SK-N-SH treated with all-trans-retinoic acid at 6 μM for 48 hours (cell line): ENCODE measurements at regions not wholly inside any gene's neighbourhood (a gene's known extent, or its start where the extent isn't known, plus 50 kb on each side); places are given as distances from the start of the nearest gene placed in this dataset.

Experiments
- ATAC-seq: fragments of 200-7000 bp; cut with Tn5 transposase; 3 replicates; pipeline ENCODE4 v1.9.1; 2020; ENCODE audit warnings: mild to moderate bottlenecking, moderate library complexity
- ESRRG ChIP-seq: fragments of 250-450 bp; sonication (Bioruptor Pico); IDR thresholded peaks from 2 replicates; pipeline ENCODE4 v1.6.1; 2021; ENCODE audit warnings: mild to moderate bottlenecking
- GLIS3 ChIP-seq: fragments of 250-450 bp; sonication (Bioruptor Pico); IDR thresholded peaks from 2 replicates; pipeline ENCODE4 v1.5.0; 2020; ENCODE audit warnings: mild to moderate bottlenecking, moderate library complexity
- OSR1 ChIP-seq: fragments of 250-450 bp; sonication (Bioruptor Pico); IDR thresholded peaks from 2 replicates; pipeline ENCODE4 v1.8.0; 2022; ENCODE audit warnings: moderate library complexity, mild to moderate bottlenecking, inconsistent platforms
- PPARA ChIP-seq: fragments of 250-450 bp; sonication (Bioruptor Pico); IDR thresholded peaks from 2 replicates; pipeline ENCODE4 v1.5.0; 2020; ENCODE audit warnings: mild to moderate bottlenecking, borderline replicate concordance
- RARB ChIP-seq: fragments of 250-450 bp; sonication (Bioruptor Pico); IDR thresholded peaks from 2 replicates; pipeline ENCODE4 v1.8.0; 2021; ENCODE audit warnings: mild to moderate bottlenecking, moderate library complexity
- TCF4 ChIP-seq: fragments of 250-450 bp; sonication (Bioruptor Pico); IDR thresholded peaks from 2 replicates; pipeline ENCODE4 v1.8.0; 2021; ENCODE audit warnings: mild to moderate bottlenecking, moderate library complexity, borderline replicate concordance
- ZC3H10 ChIP-seq: fragments of 250-450 bp; sonication (Bioruptor Pico); IDR thresholded peaks from 2 replicates; pipeline ENCODE4 v1.5.1; 2021; ENCODE audit warnings: mild to moderate bottlenecking, moderate library complexity
- ZFP3 ChIP-seq: fragments of 250-450 bp; sonication (Bioruptor Pico); IDR thresholded peaks from 2 replicates; pipeline ENCODE4 v1.5.0; 2020; ENCODE audit warnings: mild to moderate bottlenecking, moderate library complexity
- ZFP30 ChIP-seq: fragments of 450-650 bp; formaldehyde crosslinking; IDR thresholded peaks from 2 replicates; pipeline ENCODE4 v1.5.0; 2022; ENCODE audit warnings: mild to moderate bottlenecking, moderate library complexity
- ZNF565 ChIP-seq: fragments of 450-650 bp; formaldehyde crosslinking; conservative IDR thresholded peaks from 2 replicates; pipeline ENCODE4 v1.5.0; 2020; ENCODE audit warnings: low read depth, mild to moderate bottlenecking, moderate library complexity
- ZNF70 ChIP-seq: fragments of 450-650 bp; formaldehyde crosslinking; IDR thresholded peaks from 2 replicates; pipeline ENCODE4 v1.5.0; 2020; ENCODE audit warnings: mild to moderate bottlenecking, moderate library complexity
- ZNF8 ChIP-seq: fragments of 450-650 bp; formaldehyde crosslinking; IDR thresholded peaks from 2 replicates; pipeline ENCODE4 v1.5.0; 2020; ENCODE audit warnings: mild to moderate bottlenecking, moderate library complexity
- TF ChIP-seq, protein P1 (sequence below): fragments of 250-450 bp; sonication (Bioruptor Pico); IDR thresholded peaks from 2 replicates; pipeline ENCODE4 v1.5.1; 2020; ENCODE audit warnings: low read depth, mild to moderate bottlenecking, moderate library complexity
- TF ChIP-seq, protein P2 (sequence below): fragments of 250-450 bp; sonication (Bioruptor Pico); IDR thresholded peaks from 2 replicates; pipeline ENCODE4 v1.8.0; 2021; ENCODE audit warnings: low read depth, mild to moderate bottlenecking, moderate library complexity, borderline replicate concordance
- TF ChIP-seq, protein P3 (sequence below): fragments of 250-450 bp; sonication (Bioruptor Pico); IDR thresholded peaks from 2 replicates; pipeline ENCODE4 v1.5.1; 2021; ENCODE audit warnings: mild to moderate bottlenecking, moderate library complexity
- TF ChIP-seq, protein P4 (sequence below): fragments of 250-450 bp; sonication (Bioruptor Pico); IDR thresholded peaks from 2 replicates; pipeline ENCODE4 v1.8.0; 2020; ENCODE audit warnings: mild to moderate bottlenecking, moderate library complexity, borderline replicate concordance
- TF ChIP-seq, protein P5 (sequence below): fragments of 250-450 bp; sonication (Bioruptor Pico); IDR thresholded peaks from 2 replicates; pipeline ENCODE4 v1.5.0; 2020; ENCODE audit warnings: mild to moderate bottlenecking, moderate library complexity

DNA sequence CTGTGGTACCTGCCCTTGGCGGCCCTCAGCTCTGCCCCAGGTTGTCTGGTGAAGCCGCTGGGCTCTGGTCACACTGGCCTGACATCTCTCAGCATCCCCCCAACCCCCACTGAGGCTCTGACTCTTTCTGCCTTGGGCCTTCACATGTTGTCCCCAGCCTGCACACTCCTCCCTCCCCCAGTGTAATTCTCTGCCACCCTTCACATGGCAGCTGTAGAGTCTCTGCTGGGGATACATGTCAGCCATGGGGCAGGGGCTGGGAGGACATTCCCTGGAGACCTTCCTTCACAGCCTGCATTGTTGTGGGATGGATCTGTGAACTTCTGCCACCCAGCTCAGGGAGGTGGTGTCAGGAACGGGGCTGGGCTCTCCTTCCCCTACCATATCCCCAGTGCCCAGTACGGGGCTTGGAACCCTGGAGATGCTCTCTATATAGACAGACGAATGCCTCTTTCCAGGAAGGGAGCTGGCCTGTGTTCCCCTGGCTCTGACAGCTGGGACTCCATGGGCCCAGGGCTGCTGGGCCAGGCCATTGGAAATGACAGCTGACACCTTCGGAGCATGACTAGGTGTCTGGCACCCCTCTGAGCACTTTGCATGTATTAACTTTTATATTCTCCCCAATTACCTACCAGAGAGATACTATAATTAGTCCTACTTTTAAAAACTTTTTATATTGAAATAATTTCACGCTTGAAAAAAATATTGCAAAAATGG is 151.5 kb downstream of the INHBB start (continued):
- no peak for TF ChIP-seq ZFP3 (CRISPR knock-in tag)
- TF ChIP-seq RARB (CRISPR knock-in tag): no peak
- no peak for TF ChIP-seq ZNF565 (CRISPR knock-in tag)

DNA sequence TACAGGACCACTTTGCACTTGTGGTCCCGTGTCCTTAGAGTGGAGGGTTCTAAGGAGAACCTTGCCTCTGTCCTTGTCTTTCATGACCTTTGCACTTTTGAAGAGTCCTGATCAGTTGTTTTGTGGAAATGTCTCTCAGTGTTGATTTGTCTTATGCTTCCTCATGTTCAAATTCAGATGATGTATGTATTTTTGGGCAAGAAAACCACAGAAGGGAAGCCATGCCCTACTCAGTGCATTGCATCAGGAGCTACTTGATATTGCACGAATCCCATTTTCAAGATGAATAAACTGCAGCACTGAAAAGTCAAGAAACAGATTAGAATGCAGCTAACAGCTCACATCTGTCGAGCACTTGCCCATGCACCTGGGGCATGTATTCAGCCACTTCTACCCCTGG is 152.2 kb downstream of the INHBB start:
- ATAC-seq: no peak
- TF ChIP-seq, protein P1, sequence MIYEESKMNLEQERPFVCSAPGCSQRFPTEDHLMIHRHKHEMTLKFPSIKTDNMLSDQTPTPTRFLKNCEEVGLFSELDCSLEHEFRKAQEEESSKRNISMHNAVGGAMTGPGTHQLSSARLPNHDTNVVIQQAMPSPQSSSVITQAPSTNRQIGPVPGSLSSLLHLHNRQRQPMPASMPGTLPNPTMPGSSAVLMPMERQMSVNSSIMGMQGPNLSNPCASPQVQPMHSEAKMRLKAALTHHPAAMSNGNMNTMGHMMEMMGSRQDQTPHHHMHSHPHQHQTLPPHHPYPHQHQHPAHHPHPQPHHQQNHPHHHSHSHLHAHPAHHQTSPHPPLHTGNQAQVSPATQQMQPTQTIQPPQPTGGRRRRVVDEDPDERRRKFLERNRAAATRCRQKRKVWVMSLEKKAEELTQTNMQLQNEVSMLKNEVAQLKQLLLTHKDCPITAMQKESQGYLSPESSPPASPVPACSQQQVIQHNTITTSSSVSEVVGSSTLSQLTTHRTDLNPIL (CRISPR knock-in tag): no peak
- TF ChIP-seq, protein P2, sequence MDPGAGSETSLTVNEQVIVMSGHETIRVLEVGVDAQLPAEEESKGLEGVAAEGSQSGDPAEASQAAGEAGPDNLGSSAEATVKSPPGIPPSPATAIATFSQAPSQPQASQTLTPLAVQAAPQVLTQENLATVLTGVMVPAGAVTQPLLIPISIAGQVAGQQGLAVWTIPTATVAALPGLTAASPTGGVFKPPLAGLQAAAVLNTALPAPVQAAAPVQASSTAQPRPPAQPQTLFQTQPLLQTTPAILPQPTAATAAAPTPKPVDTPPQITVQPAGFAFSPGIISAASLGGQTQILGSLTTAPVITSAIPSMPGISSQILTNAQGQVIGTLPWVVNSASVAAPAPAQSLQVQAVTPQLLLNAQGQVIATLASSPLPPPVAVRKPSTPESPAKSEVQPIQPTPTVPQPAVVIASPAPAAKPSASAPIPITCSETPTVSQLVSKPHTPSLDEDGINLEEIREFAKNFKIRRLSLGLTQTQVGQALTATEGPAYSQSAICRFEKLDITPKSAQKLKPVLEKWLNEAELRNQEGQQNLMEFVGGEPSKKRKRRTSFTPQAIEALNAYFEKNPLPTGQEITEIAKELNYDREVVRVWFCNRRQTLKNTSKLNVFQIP: no peak
- TF ChIP-seq, protein P3, sequence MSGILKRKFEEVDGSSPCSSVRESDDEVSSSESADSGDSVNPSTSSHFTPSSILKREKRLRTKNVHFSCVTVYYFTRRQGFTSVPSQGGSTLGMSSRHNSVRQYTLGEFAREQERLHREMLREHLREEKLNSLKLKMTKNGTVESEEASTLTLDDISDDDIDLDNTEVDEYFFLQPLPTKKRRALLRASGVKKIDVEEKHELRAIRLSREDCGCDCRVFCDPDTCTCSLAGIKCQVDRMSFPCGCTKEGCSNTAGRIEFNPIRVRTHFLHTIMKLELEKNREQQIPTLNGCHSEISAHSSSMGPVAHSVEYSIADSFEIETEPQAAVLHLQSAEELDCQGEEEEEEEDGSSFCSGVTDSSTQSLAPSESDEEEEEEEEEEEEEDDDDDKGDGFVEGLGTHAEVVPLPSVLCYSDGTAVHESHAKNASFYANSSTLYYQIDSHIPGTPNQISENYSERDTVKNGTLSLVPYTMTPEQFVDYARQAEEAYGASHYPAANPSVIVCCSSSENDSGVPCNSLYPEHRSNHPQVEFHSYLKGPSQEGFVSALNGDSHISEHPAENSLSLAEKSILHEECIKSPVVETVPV: no peak
- no peak for TF ChIP-seq ZNF565 (CRISPR knock-in tag)
- no peak for TF ChIP-seq ZNF8 (CRISPR knock-in tag)
- no peak for TF ChIP-seq ZFP30 (CRISPR knock-in tag)
- no peak for TF ChIP-seq ZFP3 (CRISPR knock-in tag)

DNA sequence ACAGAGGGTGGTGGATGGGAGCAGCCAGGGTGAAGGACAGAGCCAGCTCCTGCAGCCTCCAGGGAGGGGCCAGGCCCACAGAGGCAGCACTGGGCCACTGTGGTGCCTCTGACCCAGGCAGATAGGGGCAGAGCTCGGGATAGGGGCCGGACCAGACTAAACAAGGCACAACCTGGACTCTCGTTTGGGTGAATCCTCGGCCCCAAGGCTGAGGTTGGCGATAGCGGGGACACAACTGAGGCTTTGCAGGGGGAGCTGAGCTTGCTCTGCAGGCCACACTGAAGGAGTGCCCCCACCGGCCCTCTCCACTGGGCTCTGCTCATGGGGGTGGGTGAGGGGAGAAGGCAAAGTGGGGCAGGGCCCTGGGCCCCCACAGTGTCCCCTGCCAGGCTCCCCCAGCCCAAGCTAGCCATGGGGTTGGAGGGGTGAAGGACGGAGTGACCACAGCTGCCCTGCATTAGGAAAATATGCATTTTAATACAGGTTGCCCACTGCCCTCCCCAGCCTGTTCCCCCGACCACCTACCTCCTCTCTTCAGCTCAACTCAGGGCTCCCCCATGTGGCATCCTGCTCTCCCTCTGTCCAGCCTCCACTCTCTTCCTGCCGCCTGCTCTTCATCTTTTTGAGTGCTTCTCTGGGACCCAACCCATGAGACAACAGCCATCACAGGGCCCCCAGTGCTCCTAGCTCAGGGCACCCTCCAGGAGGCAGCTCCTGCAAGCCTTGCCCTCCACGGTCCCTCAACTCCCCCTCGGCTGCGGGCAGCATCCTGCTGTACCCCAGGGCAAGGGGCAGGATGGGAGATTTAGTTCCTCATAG is 152.8 kb downstream of the INHBB start:
- no peak for TF ChIP-seq OSR1
- no peak for TF ChIP-seq ZNF70
- TF ChIP-seq ZC3H10 (CRISPR knock-in tag): no peak
- TF ChIP-seq, all 23 proteins: peak for 0
- no peak for ATAC-seq

DNA sequence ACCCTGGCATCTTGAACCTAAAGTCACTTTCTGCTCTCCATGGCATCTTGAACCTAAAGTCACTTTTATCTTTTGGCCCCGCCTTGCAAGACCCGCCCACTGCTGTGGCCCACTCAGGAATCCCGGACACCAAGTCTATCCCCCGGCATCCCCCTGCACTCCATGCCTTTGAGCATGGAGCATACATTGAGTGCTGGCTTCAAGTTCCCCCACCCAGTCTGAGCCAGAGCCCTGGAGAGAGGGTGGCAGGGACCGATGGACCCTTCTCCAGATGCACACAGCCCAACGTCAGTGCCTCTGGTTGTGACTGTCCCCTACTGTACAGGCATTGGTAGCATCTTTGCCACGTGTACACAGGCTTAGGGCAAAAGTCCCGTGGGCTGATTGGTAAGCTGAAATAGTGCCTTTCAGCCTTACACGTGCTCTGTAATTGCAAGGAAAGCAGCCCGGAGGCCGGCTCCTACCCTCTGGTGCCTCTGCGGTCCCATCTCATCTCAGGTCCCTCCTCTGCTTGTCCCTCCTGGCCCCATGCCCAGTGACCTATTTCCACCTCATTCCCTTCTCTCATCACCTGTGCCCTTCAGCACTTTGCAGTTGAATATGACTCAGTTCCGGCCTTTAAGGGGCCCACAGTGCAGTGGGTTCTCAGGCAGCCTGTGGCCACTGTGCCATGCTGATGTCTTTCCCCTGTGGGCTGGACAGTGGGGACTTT is 154.0 kb downstream of the INHBB start:
- ATAC-seq: no peak
- TF ChIP-seq GLIS3 (CRISPR knock-in tag): no peak
- TF ChIP-seq, protein P4, sequence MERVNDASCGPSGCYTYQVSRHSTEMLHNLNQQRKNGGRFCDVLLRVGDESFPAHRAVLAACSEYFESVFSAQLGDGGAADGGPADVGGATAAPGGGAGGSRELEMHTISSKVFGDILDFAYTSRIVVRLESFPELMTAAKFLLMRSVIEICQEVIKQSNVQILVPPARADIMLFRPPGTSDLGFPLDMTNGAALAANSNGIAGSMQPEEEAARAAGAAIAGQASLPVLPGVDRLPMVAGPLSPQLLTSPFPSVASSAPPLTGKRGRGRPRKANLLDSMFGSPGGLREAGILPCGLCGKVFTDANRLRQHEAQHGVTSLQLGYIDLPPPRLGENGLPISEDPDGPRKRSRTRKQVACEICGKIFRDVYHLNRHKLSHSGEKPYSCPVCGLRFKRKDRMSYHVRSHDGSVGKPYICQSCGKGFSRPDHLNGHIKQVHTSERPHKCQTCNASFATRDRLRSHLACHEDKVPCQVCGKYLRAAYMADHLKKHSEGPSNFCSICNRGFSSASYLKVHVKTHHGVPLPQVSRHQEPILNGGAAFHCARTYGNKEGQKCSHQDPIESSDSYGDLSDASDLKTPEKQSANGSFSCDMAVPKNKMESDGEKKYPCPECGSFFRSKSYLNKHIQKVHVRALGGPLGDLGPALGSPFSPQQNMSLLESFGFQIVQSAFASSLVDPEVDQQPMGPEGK (CRISPR knock-in tag): no peak
- TF ChIP-seq ZFP3 (CRISPR knock-in tag): no peak
- no peak for TF ChIP-seq ESRRG (CRISPR knock-in tag)
- TF ChIP-seq ZNF8 (CRISPR knock-in tag): no peak
- TF ChIP-seq TCF4 (CRISPR knock-in tag): no peak
- TF ChIP-seq, protein P2: no peak
- no peak for TF ChIP-seq RARB (CRISPR knock-in tag)
- TF ChIP-seq, protein P1 (CRISPR knock-in tag): no peak
- TF ChIP-seq PPARA (CRISPR knock-in tag): no peak
- TF ChIP-seq ZC3H10 (CRISPR knock-in tag): no peak
- no peak for TF ChIP-seq ZNF565 (CRISPR knock-in tag)
- no peak for TF ChIP-seq OSR1
- TF ChIP-seq, protein P5, sequence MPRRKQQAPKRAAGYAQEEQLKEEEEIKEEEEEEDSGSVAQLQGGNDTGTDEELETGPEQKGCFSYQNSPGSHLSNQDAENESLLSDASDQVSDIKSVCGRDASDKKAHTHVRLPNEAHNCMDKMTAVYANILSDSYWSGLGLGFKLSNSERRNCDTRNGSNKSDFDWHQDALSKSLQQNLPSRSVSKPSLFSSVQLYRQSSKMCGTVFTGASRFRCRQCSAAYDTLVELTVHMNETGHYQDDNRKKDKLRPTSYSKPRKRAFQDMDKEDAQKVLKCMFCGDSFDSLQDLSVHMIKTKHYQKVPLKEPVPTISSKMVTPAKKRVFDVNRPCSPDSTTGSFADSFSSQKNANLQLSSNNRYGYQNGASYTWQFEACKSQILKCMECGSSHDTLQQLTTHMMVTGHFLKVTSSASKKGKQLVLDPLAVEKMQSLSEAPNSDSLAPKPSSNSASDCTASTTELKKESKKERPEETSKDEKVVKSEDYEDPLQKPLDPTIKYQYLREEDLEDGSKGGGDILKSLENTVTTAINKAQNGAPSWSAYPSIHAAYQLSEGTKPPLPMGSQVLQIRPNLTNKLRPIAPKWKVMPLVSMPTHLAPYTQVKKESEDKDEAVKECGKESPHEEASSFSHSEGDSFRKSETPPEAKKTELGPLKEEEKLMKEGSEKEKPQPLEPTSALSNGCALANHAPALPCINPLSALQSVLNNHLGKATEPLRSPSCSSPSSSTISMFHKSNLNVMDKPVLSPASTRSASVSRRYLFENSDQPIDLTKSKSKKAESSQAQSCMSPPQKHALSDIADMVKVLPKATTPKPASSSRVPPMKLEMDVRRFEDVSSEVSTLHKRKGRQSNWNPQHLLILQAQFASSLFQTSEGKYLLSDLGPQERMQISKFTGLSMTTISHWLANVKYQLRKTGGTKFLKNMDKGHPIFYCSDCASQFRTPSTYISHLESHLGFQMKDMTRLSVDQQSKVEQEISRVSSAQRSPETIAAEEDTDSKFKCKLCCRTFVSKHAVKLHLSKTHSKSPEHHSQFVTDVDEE (CRISPR knock-in tag): no peak
